SW480 (cell line): ENCODE measurements at regions not wholly inside any gene's neighbourhood (a gene's known extent, or its start where the extent isn't known, plus 50 kb on each side); places are given as distances from the start of the nearest gene placed in this dataset.
"Not testable (repeated sequence)": the region's sequence is repeated elsewhere in the genome, so short reads cannot be mapped to it uniquely, and the experiment has no call there.

Source experiments
- DNase-seq: peaks from one replicate; pipeline ENCODE4 v3.0.0-alpha.2; 2016; ENCODE audit warnings: low spot score

DNA sequence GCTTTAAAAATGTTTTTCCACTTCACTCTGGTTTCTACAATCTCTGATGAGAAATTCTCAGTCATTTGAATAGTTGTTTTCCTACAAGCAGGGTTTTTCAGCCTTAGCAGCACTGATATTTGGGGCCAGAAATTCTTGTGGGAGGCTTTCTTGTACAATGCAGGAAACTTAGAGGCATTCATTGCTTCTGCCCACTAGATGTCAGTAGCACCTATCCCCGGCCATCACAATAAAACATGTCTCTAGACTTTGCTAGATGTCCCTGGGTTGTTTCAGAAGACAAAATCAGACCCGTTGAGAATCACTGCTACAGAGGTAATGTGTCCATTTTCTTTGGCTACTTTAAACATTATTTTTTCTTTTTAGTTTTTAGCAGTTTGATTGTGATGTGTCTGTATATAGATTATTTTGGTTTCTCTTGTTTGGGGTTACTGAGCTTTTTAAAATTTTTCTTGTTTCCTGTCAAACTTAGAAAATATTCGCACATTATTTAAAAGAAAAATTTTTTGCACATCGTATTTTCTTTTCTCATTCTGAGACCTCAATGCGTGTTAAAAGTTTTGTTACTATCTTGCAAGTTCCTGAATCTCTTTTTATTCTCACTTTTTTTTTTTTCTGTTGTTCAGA is 60.8 kb upstream of the CCDC179 start:
- DNase-seq = peak; percentile 58

- DNase-seq = no peak
These were observed 62.4 kb upstream of the CCDC179 start for GRCh38 chr11:22922672-22923071.

GRCh38 chr11:22923561-22923960 is 63.3 kb upstream of the CCDC179 start:
- DNase-seq = no peak

GRCh38 chr11:22926341-22926740 is 66.1 kb upstream of the CCDC179 start:
- DNase-seq = no peak

- no peak for DNase-seq
These were observed 67.5 kb upstream of the CCDC179 start for GRCh38 chr11:22927793-22928192.

- no peak for DNase-seq
These were observed 68.1 kb upstream of the CCDC179 start for GRCh38 chr11:22928207-22928917.

- no peak for DNase-seq
These were observed 70.7 kb upstream of the CCDC179 start for GRCh38 chr11:22930816-22931594.

- DNase-seq = peak; percentile 74
These were observed 78.4 kb upstream of the CCDC179 start for GRCh38 chr11:22938691-22939090.

- DNase-seq = not testable (repeated sequence)
These were observed 81.3 kb upstream of the CCDC179 start for GRCh38 chr11:22941544-22941943.

GRCh38 chr11:22957786-22958185 is 97.5 kb upstream of the CCDC179 start:
- no peak for DNase-seq

DNA sequence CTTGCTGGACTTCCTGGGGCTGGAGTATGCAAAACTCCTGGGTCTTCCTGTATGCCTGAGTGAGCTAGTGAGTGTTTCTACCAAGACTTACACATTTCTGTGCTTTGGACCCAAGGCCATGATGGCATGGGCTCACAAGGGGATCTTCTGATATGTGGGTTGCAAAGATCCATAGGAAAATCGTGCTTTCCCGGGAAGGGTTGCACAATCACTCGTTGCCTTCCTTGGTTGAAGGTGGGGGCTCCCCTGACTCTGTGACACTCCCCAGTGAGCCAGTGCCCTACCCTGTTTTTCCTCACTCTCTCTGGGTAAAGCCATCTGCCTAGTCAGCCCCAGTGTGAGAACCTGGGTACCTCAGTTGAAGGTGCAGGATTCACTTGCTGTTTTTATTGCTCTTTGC is 114.0 kb upstream of the CCDC179 start:
- no peak for DNase-seq

DNA sequence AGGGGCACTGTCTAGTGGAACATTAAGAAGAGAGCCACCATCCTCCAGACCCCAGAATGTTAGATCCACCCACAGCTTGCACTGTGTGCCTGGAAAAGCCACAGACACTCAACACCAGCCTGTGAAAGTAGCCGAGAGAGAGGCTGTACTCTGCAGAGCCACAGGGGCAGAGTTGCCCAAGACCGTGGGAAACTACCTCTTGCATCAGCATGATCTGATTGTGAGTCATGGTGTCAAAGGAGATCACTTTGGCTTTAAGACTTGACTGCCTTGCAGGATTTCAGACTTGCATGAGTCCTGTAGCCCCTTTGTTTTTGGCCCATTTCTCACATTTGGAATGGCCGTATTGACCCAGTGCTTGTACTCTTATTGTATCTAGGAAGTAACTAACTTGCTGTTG is 115.9 kb upstream of the CCDC179 start:
- DNase-seq = peak; percentile 19

GRCh38 chr11:22982903-22983302 is 122.6 kb upstream of the CCDC179 start:
- DNase-seq = no peak

- DNase-seq = no peak
These were observed 123.8 kb upstream of the CCDC179 start for GRCh38 chr11:22984045-22984444.

- no peak for DNase-seq
These were observed 129.1 kb upstream of the CCDC179 start for GRCh38 chr11:22989371-22989770.

DNA sequence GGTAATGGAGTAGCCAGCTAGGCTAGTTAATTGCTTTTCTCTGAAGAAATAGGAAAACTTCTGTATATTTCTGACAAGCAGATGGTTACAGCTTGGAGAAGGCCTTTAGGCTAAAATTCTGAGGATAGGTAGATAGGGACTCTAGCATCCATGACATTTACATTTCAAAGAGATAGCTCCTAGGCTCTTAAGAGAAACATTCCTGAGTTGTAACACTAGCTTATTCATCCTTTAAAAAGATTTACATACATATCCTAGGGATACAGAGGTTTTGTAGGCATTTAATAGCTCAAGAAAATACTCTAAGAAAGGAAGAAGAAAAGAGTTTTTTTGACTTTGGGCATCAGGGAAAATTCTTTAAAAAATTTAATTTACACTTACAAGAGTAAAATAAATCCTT is 130.9 kb upstream of the CCDC179 start:
- DNase-seq = no peak

GRCh38 chr11:23006730-23007129 is 146.5 kb upstream of the CCDC179 start:
- DNase-seq = no peak

DNA sequence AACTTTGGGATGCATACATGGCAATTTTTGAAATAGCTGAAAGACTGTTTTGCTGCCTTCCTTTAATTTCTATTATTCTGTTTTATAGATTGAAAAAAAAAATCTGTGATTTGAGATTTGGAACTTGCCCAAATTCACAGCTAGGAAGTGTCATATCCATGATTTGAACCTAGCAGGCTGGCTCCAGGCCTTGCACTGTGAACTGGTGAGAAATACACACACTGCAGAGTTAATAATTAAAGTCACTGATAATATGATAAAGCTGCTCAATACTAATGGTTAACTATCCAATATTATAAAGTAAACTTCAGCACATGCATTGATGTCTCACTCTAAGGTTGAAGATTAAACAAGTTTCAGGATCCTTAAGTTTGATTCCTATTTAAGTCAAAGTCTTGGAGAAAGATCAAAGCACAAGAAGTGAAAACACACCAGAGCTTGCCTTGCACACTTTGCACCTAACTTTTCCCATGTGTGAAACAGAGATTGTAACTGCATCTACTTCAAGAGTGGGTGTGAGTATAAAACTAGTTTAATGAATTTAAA is 150.6 kb upstream of the CCDC179 start:
- no peak for DNase-seq

GRCh38 chr11:23012930-23013329 is 152.7 kb upstream of the CCDC179 start:
- no peak for DNase-seq

GRCh38 chr11:23013509-23013908 is 153.2 kb upstream of the CCDC179 start:
- no peak for DNase-seq

DNA sequence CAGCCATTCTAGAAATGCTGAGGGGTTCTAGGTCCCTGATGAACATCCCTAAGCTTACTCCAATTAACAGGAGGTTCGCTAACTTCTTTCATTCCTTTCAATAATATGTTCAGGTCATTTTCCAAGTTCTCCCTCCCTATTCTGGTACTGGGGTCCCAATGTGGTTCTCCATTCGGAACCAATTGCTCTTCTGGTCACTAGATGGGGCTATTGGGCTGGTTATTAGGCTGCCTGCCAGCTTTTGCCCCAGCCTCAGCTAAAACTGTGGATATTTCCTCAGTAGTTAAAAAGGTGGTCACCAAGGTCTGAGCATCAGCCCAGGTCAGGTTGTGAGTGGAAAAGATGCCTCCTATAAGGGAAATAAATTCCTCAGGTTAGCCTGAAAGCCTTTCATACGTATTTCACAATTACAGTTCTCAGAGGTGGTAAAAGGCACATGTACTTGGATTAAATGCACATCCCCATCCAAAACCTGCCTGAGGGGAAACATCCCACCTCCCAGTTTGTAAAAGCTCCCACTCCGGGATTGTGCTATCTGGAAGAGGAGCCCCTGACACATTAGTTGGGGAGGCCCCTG is 161.1 kb upstream of the CCDC179 start:
- DNase-seq = peak; percentile 16

- no peak for DNase-seq
These were observed 162.6 kb upstream of the CCDC179 start for GRCh38 chr11:23022854-23023253.
